HT-29 (cell line): ENCODE measurements at regions not wholly inside any gene's neighbourhood (a gene's known extent, or its start where the extent isn't known, plus 50 kb on each side); places are given as distances from the start of the nearest gene placed in this dataset.

Experiments used
- DNase-seq: peaks from one replicate; pipeline ENCODE4 v3.0.0-alpha.2; 2015; ENCODE audit warnings: low spot score

DNA sequence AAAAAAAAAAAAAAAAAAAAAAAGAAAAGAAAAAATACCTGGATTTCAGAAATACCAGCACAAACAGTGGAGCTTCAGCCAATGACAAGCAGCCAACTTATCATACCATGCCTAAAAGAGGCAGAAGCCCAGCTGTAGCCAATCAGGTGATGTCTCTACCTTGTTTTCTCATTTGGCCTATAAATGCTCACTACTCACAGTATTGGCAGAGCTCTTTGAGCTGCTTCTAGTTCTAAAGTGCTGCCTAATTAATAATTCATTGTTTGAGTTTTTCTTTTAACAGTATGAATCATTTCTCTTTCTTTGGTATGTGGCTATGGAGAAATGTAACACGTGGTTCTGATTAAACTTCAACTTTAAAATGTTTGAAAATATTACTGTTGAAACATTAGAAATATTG, 188.8 kb upstream of the TECRL start:
- DNase-seq = no peak

DNA sequence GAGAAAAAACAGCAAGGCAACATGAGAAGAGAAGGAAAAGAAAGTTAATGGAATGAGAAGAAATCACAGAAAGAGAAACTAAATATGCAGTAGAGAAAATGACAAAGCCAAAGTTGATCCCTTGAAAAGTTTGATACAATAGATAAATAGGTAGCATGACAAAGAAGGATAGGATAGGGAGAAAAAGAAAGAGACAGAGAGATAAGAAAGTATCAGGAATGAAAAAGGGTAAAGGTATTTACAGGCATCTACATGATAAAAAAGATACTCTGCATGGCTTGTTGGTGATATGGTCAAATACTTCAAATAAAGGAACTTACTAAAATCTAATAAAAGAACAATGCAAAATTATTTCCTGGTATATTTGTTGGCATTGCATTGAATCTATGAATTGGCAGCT, 185.5 kb upstream of the TECRL start:
- no peak for DNase-seq

DNA sequence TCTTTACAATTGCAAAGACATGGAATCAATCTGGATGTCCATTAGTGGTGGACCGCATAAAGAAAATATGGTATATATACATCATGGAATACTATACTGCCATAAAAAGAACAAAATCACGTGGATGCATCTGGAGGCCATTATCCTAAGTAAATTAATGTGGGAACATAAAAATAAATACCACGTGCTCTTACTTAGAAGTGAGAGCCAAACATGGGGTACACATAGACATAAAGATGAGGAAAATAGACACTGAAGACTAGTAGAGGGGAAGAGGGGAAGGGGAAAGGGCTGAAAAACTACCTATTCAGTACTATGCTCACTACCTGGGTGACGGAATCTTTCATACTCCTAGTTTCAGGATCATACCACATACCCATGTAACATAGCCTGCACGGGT, 179.3 kb upstream of the TECRL start:
- no peak for DNase-seq

DNA sequence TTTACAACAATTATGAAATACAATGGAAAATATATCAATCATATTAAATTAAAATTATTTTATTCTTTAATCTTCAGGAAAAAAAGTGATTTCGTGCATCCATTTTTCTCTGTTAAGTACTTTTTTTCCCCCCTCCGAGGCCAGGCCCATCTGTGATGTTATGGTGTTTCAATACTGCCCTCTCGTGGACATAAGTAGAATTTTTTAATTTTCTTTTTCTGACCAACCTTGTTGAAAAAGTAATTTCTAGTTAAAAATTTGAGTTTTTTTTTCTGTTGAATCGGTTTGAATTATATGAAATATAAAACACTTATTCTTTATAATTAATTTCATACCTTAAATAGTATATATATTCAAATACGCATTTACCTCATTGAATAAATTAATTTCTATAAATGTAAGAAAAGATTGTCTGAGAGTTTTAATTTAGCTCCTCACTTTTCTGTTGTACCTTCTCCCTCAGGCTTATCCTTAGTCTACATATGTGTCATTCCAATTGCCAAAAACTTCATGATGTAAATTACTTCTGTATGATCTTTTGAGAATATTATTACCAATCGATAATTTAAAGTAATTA, 175.8 kb upstream of the TECRL start:
- DNase-seq = peak; percentile 43

DNA sequence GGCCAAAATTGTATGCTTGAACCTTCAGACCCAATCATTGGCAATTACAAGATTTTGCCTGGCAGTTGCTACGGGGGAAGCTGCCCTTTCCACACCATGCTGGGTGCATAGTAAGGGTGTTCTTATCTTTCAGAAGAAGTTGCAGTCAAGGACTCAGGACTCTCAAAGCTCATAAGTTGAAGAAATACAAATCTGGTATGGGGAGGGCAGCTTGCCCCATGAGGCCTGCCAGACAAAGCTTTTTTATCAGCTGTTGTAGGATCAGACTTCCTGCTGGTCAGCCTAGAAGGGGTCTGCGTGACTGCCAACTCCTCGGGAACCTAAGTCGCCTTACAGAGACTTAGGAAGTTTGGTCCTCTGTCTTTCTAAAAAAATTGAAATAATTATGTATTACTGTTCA, 174.9 kb upstream of the TECRL start:
- no peak for DNase-seq

DNA sequence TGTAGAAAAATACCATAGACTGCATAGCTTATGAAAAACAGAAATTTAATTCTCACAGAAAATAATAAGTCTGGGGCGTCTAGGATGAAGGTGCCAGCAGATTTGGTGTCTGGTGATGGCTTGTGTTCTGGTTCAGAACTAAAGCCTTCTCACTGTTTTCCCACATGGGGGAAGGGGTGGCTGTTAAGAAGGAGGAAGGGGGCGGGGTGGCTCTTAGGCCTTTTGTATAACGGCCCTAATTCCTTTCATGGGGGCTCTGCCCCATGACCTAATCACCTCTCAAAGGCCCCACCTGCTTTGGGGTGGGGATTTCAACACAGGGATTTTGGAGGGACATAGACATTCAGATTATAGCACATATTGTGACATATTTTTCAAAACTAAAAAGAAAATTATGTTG, 173.2 kb upstream of the TECRL start:
- DNase-seq = no peak

DNA sequence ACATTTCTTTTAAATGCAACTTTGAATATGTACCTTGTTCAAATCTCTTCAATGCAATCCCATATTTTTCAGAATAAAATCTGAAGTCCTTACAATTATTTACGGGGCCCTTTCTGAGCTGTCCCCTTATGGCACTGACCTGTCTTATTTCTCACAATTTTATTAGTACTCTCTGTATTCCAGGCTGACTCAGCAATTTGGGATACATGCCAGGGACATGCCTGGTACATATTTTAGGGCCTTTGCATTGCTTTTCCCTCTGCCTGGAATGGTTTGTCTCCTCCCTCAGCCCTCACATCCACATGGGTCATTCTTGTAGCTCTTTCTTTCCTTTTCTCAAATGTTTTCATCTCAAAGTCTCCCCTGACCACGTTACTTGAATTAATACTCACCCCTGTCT, 172.2 kb upstream of the TECRL start:
- DNase-seq = no peak

DNA sequence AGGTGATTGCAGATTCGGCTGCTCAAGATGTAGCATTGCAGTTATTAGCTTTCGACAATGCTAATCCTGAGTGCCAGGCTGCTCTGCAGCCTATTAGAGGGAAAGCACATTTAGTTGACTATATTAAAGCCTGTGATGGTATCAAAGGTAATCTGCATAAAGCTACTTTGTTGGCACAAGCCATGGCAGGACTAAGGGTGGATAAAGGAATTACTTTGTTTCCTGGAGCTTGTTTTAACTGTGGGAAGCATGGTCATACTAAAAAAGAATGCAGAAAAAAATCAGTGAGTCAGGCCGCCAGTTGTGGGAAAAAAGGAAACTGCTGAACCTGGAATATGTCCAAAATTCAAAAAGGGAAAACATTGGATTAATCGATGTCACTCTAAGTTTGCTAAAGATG, 154.9 kb upstream of the TECRL start:
- DNase-seq = no peak

DNA sequence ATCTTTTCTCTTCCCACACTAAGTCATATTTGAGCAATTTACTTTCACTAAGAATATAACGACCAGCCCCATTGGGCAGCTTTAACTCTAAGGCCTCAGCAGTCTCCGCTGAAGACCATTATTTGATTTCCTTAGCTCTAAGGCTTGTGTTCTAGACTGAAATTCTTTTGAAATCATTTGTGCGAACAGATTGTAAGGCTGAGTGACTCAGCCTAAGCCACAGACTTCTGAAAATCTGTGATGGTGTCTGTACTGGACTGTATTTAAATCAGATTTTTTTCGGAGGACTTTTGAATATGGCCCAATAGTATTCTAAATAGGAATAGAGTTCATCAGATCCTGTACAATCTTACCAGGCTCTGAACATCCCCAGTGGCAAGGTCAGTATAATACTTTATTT, 150.3 kb upstream of the TECRL start:
- no peak for DNase-seq

DNA sequence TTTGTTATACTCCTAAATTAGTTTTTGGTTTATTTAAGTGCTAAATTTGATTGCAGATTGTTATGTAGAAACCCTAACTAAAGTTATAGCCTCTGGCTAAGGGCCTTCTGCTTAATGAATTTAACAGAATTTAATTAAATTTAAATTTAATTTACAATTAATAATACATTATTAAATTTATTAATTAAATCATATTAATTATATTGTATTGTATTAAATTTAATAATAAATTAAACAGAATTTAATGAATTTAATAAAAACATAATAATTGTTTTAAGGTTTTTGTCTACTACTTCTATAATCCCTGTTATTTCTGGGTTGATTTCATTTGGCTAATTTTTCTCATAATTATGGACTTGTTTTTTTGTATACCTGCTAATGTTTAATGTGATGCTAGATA, 141.9 kb upstream of the TECRL start:
- DNase-seq = no peak

DNA sequence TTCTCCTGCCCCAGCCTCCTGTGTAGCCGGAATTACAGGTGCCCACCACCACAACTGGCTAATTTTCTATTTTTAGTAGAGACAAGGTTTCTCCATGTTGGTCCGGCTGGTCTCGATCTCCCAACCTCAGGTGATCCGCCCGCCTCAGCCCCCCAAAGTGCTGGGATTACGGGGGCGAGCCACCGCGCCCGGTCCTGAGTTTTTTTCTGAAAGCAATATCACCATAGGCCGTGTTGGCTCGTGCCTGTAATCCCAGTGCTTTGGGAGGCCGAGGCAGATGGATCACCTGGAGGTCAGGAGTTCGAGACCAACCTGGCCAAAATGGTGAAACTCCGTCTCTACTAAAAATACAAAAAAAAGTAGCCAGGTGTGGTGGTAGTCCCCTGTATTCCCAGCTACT, 136.3 kb upstream of the TECRL start:
- DNase-seq = no peak

DNA sequence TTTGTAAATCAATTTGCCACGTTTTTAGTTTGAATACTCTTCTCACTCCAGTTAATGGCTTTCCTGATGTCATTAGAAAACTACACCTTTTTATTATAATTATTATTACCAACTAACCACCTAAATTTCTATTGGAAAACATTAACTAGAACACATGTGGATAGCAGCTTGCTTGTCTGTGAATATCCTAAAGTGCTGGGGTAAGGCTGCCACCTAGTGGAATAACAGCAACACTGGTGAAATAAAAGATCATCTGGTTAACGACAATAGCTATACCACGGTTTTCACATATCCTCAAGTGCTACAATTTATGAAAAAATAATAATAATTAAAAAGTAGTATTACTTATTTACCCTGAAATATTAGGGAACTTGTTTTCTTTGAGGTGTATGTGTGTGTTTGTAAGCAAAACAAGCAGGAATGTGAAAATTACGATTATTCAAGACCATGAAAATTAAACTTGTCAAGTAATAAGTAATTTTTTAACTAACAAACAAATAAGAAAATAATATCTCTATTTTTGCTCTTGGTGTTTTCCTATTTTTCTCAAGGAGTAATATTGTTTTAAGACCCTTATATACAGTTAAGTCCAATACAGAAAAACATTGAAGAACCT, 130.1 kb upstream of the TECRL start:
- DNase-seq = peak; percentile 72

DNA sequence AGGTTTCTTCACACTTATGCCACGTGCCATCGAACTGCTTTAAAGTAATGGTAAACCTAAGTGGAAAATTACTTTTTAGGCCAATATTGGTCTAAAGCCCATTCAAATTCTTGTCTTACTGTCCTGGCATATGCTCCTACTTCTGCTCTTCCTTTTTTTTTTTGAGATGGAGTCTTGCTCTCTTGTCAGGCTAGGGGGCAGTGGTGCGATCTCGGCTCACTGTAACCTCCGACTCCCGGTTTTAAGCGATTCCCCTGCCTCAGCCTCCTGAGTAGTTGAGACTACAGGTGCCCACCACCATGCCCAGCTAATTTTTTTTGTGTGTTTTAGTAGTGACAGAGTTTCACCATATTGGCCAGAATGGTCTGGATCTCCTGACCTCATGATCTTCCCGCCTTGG, 129.0 kb upstream of the TECRL start:
- no peak for DNase-seq

DNA sequence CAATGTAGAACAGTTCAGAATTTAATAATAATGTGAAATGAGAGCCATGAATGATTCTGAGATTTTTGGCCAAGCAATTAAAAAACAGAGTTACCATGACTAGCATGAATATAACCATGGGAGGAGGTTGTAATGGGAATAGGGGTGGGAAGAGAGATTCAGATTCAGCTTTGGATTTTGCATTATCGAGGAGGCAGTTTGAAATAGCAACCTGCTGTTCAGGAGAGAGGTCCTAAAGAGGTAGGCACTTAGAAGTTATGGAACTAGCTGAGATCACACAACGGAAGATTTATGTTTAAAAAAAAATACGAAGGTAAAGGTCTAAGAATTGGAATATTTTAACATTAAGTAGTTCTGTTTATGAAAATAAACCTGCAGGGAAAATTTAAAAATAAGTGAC, 124.4 kb upstream of the TECRL start:
- no peak for DNase-seq

DNA sequence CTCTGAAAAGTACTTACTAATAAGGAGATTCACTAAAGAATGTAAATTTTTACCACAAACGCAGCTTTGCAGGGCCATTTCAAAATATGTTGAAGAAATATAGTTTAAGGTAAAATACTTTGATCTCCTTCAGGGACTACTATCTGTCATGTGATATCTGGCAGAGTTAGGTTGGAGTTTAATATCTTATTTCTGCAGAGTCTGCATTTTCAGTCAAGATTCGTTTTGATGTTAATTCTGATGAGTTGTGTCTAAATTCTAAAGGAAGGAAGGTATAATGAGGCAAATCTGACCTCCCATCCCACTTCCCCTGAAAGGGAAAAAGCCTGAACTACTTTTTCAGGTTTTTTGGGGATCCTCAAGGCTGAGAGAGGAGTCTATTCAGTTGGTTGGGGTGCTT, 123.9 kb upstream of the TECRL start:
- DNase-seq = no peak

DNA sequence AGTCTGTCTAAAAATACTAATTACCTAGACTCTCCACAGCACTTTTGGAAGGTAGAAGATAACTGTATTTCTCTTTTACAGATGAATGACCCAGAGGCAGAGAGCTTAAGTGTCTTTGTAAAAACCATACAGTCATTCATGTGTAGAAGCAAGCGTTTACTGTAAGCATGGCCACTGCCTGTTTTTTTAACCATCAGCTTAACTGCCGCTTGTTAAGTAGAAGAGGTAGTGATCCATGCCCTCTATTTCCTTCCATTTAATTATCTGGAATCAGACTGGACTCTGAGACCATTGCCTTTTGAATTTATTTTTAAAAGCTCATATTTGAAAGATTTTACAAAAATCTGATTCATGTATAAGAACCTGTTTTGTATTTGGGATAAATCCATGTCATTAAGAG, 111.2 kb upstream of the TECRL start:
- no peak for DNase-seq

DNA sequence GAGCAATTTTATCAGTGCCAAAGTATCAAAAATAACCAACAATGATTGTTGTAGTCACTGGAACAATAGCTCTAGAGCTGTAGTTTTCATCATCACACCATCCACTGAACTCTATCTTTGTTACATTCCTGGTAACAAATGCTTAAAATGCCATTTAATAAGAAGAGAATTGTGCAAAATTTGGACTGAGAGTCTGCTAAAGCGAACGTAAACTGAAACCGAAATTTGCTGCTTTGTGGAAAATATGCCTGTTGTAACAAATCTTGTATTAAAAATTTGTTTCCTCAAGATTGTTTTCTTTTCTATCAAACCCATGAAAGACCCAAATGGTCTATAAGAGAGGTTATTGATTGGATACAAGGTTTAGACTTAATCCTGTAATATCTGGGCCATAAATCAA, 109.3 kb upstream of the TECRL start:
- no peak for DNase-seq

DNA sequence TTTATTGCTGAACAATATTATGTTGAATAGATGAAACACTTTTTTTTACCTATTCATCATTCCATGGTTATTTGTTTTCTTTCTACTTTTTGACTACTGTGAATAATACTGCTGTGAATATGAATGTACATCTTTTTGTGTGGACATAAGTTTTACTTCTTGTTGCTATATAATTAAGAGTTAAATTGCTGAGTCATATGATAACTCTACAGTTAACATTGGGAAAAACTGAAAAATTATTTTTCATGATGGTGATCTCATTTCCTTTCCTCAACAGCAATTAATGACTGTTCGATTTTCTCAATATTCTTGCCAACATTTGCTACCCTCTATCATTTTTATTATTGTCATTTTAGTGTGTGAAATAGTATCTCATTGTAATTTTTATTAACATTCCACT, 106.9 kb upstream of the TECRL start:
- DNase-seq = no peak

DNA sequence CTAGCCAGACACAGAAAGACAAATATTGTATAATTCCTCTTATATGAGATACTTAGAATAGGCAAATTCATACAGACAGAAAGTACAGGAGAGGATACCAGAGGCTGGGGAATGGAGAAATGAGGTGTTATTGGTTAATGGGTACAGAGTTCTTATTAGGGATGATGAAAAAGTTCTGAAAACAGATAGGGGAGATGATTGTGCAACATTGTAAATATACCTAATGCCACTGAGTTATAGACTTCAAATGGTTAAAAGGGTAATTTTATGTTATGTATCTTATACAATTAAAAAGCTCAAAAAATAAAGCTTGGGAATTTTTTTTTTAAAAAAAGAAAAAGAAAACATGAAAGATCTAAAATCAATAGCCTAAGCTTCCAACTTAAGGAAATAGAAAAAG, 98.8 kb upstream of the TECRL start:
- no peak for DNase-seq

DNA sequence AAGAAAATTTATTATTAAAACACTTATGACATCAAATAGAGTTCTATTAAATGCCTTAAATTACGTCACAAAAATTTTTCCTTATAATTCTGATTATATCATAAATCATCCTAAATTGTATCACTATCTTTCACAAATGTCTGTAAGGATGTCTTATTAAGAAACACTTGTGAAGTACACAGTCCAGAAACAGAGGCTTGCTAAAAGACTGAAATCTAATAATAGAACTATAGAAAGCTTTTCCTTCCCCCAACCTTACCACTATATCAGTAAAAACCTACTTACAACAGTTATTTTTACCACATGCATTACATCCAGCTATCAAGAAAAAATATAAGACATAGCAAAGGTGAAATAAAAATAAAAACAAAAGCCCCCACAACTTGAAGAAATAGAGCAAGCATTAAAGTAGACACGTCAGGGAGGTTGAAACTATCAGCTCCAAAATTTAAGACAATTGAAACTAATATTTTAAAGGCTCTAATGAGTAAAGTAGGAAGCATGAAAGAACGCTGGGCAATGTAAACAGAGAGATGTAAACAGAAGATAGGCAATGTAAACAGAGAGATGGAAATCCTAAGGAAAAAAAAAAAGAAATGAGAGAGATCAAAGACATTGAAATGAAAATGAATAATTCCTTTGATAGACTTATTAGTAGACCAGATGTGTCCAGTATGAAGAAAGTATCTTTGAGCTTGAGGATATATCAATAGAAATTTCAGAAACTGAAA, 94.9 kb upstream of the TECRL start:
- DNase-seq = peak; percentile 25

DNA sequence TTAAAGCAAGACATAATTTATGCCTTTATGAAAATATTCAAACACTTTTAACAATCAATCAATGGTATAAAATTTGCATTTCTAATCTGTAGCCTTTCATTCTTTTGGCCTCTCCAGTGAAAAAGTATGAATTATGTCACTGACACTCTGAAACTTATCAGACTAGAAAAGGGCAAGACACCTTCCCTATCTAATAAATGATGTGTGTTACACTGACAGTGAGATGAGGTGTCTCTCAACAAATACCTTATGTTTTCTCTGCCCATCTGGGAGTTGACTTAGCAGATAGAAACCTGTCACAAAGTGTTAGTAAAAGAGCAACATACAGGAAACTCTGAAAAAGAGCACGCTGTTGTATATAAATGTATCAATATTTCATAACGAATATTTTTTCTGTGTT, 94.2 kb upstream of the TECRL start:
- DNase-seq = no peak

DNA sequence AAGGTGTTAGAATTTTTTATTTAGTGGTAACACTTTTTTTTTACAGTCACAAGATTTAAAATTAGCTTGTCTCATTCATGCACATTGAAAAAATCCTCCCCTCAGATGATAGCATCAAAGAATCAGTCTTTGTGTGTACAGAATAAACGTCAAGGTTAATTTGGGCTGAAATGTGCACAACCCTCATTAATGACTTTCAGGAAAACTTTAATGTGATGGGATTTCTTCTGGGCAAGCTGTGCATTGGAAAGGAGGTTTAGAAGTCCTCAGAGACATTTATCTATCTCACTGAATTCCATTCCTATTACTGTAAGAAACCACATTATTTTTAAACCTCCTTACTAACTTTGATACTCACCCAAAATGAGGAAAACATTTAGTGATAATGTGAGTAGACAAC, 88.2 kb upstream of the TECRL start:
- DNase-seq = no peak

DNA sequence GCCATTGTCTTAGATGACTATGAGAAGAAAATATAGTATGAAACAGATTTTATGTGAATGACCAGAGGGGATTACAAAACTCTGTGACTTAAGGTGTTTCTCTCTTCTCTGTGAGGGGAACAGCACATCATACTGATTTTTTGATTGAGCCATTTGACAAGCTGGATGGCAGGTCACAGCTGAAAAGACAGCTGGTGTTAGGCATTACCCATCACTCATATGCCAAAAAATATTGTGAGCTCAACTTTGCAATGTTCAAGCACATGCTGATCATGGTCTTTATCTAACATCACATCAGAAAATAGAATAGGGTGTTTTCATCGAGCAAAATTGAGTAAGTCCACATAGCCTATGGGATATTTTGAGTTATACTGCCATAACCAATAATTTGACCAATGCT, 86.7 kb upstream of the TECRL start:
- no peak for DNase-seq

DNA sequence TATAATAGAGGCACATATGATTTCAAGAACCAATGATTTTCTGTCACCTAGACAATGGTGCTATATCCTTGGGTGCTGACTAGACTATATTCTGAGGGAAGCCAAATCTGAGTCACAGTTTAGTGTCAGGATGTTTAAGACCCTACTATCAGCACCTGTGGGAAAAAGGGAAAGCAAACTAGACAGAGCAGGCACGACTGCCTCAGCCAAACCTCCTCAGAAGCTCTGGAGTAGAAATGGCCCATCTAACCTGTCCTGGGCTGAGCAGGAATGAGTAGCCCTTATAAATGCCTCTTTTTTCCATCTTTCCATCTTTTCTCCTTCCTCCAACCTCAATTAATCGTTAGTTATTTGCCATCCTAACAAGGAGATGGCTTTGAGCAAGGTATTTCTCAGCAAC, 80.4 kb upstream of the TECRL start:
- no peak for DNase-seq
